ENCODE measurements at regions not wholly inside any gene's neighbourhood (a gene's known extent, or its start where the extent isn't known, plus 50 kb on each side); places are given as distances from the start of the nearest gene placed in this dataset.

GRCh38 chr10:28354511-28354910, 51.6 kb upstream of the MPP7 start:
- no peak overlapping the region for H3K4me3 ChIP-seq (ENCODE audit: insufficient read length, low read depth)
- H3K36me3 ChIP-seq (ENCODE audit: insufficient read depth, insufficient read length, low read length): no peaks in the 10 kb centered on the region
- no peaks in the 10 kb centered on the region for H3K9me3 ChIP-seq (ENCODE audit: insufficient read depth, low read length)
- no peaks in the 10 kb centered on the region for H3K27me3 ChIP-seq (ENCODE audit: insufficient read depth, insufficient read length)
- no peaks in the 10 kb centered on the region for H3K4me1 ChIP-seq (ENCODE audit: insufficient read depth, insufficient read length)
- no peak for DNase-seq (ENCODE audit: low read depth, low spot score)
- TF ChIP-seq ZNF274 (IDR thresholded peaks at IDR 0.05; ENCODE audit: low read depth, low read length) (no peak), SUZ12 (IDR thresholded peaks at IDR 0.05; ENCODE audit: extremely low read depth, insufficient read depth, insufficient read length) (no peak), YY1 (IDR thresholded peaks at IDR 0.05; ENCODE audit: insufficient read depth, insufficient read length) (no peak)
- no peak overlapping the region for H3K9ac ChIP-seq (ENCODE audit: insufficient read length, low read depth)

- Histone ChIP-seq H3K36me3 (ENCODE audit: insufficient read depth, insufficient read length, low read length) (no peaks in the 10 kb centered on the region), H3K4me3 (ENCODE audit: insufficient read length, low read depth) (no peak overlapping the region), H3K4me1 (ENCODE audit: insufficient read depth, insufficient read length) (no peaks in the 10 kb centered on the region), H3K27me3 (ENCODE audit: insufficient read depth, insufficient read length) (no peaks in the 10 kb centered on the region), H3K9ac (ENCODE audit: insufficient read length, low read depth) (no peak overlapping the region), H3K9me3 (ENCODE audit: insufficient read depth, low read length) (no peaks in the 10 kb centered on the region)
- no peak for DNase-seq (ENCODE audit: low read depth, low spot score)
- TF ChIP-seq YY1 (IDR thresholded peaks at IDR 0.05; ENCODE audit: insufficient read depth, insufficient read length) (no peak), ZNF274 (IDR thresholded peaks at IDR 0.05; ENCODE audit: low read depth, low read length) (no peak)
These were observed 52.5 kb upstream of the MPP7 start for GRCh38 chr10:28355376-28355775.

GRCh38 chr10:28359334-28359733, 56.5 kb upstream of the MPP7 start:
- Histone ChIP-seq H3K4me3 (ENCODE audit: insufficient read length, low read depth) (no peak overlapping the region), H3K9ac (ENCODE audit: insufficient read length, low read depth) (no peak overlapping the region), H3K4me1 (ENCODE audit: insufficient read depth, insufficient read length) (no peaks in the 10 kb centered on the region), H3K9me3 (ENCODE audit: insufficient read depth, low read length) (no peaks in the 10 kb centered on the region), H3K36me3 (ENCODE audit: insufficient read depth, insufficient read length, low read length) (no peaks in the 10 kb centered on the region), H3K27me3 (ENCODE audit: insufficient read depth, insufficient read length) (no peaks in the 10 kb centered on the region)
- DNase-seq (ENCODE audit: low read depth, low spot score): no peak
- TF ChIP-seq ZNF274 (IDR thresholded peaks at IDR 0.05; ENCODE audit: low read depth, low read length) (no peak), SUZ12 (IDR thresholded peaks at IDR 0.05; ENCODE audit: extremely low read depth, insufficient read depth, insufficient read length) (no peak), YY1 (IDR thresholded peaks at IDR 0.05; ENCODE audit: insufficient read depth, insufficient read length) (no peak)

- Histone ChIP-seq H3K36me3 (ENCODE audit: insufficient read depth, insufficient read length, low read length) (no peaks in the 10 kb centered on the region), H3K4me1 (ENCODE audit: insufficient read depth, insufficient read length) (no peaks in the 10 kb centered on the region), H3K9me3 (ENCODE audit: insufficient read depth, low read length) (no peaks in the 10 kb centered on the region), H3K4me3 (ENCODE audit: insufficient read length, low read depth) (no peak overlapping the region), H3K27me3 (ENCODE audit: insufficient read depth, insufficient read length) (no peaks in the 10 kb centered on the region), H3K9ac (ENCODE audit: insufficient read length, low read depth) (no peak overlapping the region)
- no peak for DNase-seq (ENCODE audit: low read depth, low spot score)
- TF ChIP-seq ZNF274 (IDR thresholded peaks at IDR 0.05; ENCODE audit: low read depth, low read length): no peak
- no peak for TF ChIP-seq SUZ12 (IDR thresholded peaks at IDR 0.05; ENCODE audit: extremely low read depth, insufficient read depth, insufficient read length)
- TF ChIP-seq YY1 (IDR thresholded peaks at IDR 0.05; ENCODE audit: insufficient read depth, insufficient read length): no peak
These were observed 57.3 kb upstream of the MPP7 start for GRCh38 chr10:28360175-28360574.

GRCh38 chr10:28363376-28363775, 60.5 kb upstream of the MPP7 start:
- Histone ChIP-seq H3K4me1 (ENCODE audit: insufficient read depth, insufficient read length) (no peaks in the 10 kb centered on the region), H3K4me3 (ENCODE audit: insufficient read length, low read depth) (no peak overlapping the region), H3K9me3 (ENCODE audit: insufficient read depth, low read length) (no peaks in the 10 kb centered on the region), H3K9ac (ENCODE audit: insufficient read length, low read depth) (no peak overlapping the region), H3K36me3 (ENCODE audit: insufficient read depth, insufficient read length, low read length) (no peaks in the 10 kb centered on the region), H3K27me3 (ENCODE audit: insufficient read depth, insufficient read length) (no peaks in the 10 kb centered on the region)
- TF ChIP-seq YY1 (IDR thresholded peaks at IDR 0.05; ENCODE audit: insufficient read depth, insufficient read length) (no peak), SUZ12 (IDR thresholded peaks at IDR 0.05; ENCODE audit: extremely low read depth, insufficient read depth, insufficient read length) (no peak), ZNF274 (IDR thresholded peaks at IDR 0.05; ENCODE audit: low read depth, low read length) (no peak)
- DNase-seq (ENCODE audit: low read depth, low spot score): no peak

GRCh38 chr10:28365840-28366239, 63.0 kb upstream of the MPP7 start:
- Histone ChIP-seq H3K36me3 (ENCODE audit: insufficient read depth, insufficient read length, low read length) (no peaks in the 10 kb centered on the region), H3K4me1 (ENCODE audit: insufficient read depth, insufficient read length) (no peaks in the 10 kb centered on the region), H3K4me3 (ENCODE audit: insufficient read length, low read depth) (no peak overlapping the region), H3K9me3 (ENCODE audit: insufficient read depth, low read length) (no peaks in the 10 kb centered on the region), H3K27me3 (ENCODE audit: insufficient read depth, insufficient read length) (no peaks in the 10 kb centered on the region), H3K9ac (ENCODE audit: insufficient read length, low read depth) (no peak overlapping the region)
- TF ChIP-seq YY1 (IDR thresholded peaks at IDR 0.05; ENCODE audit: insufficient read depth, insufficient read length) (no peak), ZNF274 (IDR thresholded peaks at IDR 0.05; ENCODE audit: low read depth, low read length) (no peak), SUZ12 (IDR thresholded peaks at IDR 0.05; ENCODE audit: extremely low read depth, insufficient read depth, insufficient read length) (no peak)
- DNase-seq (ENCODE audit: low read depth, low spot score): no peak

GRCh38 chr10:28366994-28367393, 64.1 kb upstream of the MPP7 start:
- H3K9ac ChIP-seq (ENCODE audit: insufficient read length, low read depth): no peak overlapping the region
- H3K4me3 ChIP-seq (ENCODE audit: insufficient read length, low read depth): no peak overlapping the region
- H3K4me1 ChIP-seq (ENCODE audit: insufficient read depth, insufficient read length): no peaks in the 10 kb centered on the region
- H3K9me3 ChIP-seq (ENCODE audit: insufficient read depth, low read length): no peaks in the 10 kb centered on the region
- DNase-seq (ENCODE audit: low read depth, low spot score): no peak
- TF ChIP-seq SUZ12 (IDR thresholded peaks at IDR 0.05; ENCODE audit: extremely low read depth, insufficient read depth, insufficient read length) (no peak), YY1 (IDR thresholded peaks at IDR 0.05; ENCODE audit: insufficient read depth, insufficient read length) (no peak), ZNF274 (IDR thresholded peaks at IDR 0.05; ENCODE audit: low read depth, low read length) (no peak)
- no peaks in the 10 kb centered on the region for H3K27me3 ChIP-seq (ENCODE audit: insufficient read depth, insufficient read length)
- no peaks in the 10 kb centered on the region for H3K36me3 ChIP-seq (ENCODE audit: insufficient read depth, insufficient read length, low read length)

GRCh38 chr10:28367413-28367812, 64.5 kb upstream of the MPP7 start:
- no peaks in the 10 kb centered on the region for H3K27me3 ChIP-seq (ENCODE audit: insufficient read depth, insufficient read length)
- H3K4me3 ChIP-seq (ENCODE audit: insufficient read length, low read depth): no peak overlapping the region
- H3K9me3 ChIP-seq (ENCODE audit: insufficient read depth, low read length): no peaks in the 10 kb centered on the region
- no peaks in the 10 kb centered on the region for H3K4me1 ChIP-seq (ENCODE audit: insufficient read depth, insufficient read length)
- no peak for TF ChIP-seq YY1 (IDR thresholded peaks at IDR 0.05; ENCODE audit: insufficient read depth, insufficient read length)
- no peak for TF ChIP-seq ZNF274 (IDR thresholded peaks at IDR 0.05; ENCODE audit: low read depth, low read length)
- TF ChIP-seq SUZ12 (IDR thresholded peaks at IDR 0.05; ENCODE audit: extremely low read depth, insufficient read depth, insufficient read length): no peak
- no peak for DNase-seq (ENCODE audit: low read depth, low spot score)
- H3K36me3 ChIP-seq (ENCODE audit: insufficient read depth, insufficient read length, low read length): no peaks in the 10 kb centered on the region
- no peak overlapping the region for H3K9ac ChIP-seq (ENCODE audit: insufficient read length, low read depth)
